ENCODE measurements at regions not wholly inside any gene's neighbourhood (a gene's known extent, or its start where the extent isn't known, plus 50 kb on each side); places are given as distances from the start of the nearest gene placed in this dataset.

DNA sequence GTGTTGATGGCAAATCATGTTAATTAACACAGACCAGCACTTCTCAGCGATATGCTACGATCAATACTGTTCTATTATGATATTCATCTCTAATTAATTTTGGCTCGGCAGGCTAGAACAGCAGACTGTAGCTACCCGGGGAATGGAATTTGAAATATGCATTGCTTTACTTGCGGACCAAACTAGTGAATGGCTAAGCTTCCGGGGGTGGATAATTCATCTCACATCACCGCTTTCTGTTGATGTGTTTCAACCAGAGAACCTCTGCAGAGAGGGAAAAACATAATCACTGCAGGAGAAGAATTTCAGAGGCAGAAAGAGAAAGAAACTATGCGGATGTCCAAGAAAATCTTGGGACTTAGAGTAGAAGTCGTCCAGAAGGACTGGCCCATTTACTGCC, 490.9 kb downstream of the STK39 start:
- H3K4me1 ChIP-seq (ENCODE audit: insufficient read depth, low read length) = no peaks in the 10 kb centered on the region
- no peaks in the 10 kb centered on the region for H3K79me2 ChIP-seq (ENCODE audit: insufficient read depth, low read length)
- H3K9ac ChIP-seq (ENCODE audit: low read depth, low read length) = no peak overlapping the region
- no peaks in the 10 kb centered on the region for H3K9me3 ChIP-seq (ENCODE audit: insufficient read depth, low read length, severe bottlenecking)
- H3K27ac ChIP-seq (ENCODE audit: low read length) = no peak overlapping the region
- H3K4me2 ChIP-seq (ENCODE audit: insufficient read depth, low read length) = no peak overlapping the region
- TF ChIP-seq, protein P1, sequence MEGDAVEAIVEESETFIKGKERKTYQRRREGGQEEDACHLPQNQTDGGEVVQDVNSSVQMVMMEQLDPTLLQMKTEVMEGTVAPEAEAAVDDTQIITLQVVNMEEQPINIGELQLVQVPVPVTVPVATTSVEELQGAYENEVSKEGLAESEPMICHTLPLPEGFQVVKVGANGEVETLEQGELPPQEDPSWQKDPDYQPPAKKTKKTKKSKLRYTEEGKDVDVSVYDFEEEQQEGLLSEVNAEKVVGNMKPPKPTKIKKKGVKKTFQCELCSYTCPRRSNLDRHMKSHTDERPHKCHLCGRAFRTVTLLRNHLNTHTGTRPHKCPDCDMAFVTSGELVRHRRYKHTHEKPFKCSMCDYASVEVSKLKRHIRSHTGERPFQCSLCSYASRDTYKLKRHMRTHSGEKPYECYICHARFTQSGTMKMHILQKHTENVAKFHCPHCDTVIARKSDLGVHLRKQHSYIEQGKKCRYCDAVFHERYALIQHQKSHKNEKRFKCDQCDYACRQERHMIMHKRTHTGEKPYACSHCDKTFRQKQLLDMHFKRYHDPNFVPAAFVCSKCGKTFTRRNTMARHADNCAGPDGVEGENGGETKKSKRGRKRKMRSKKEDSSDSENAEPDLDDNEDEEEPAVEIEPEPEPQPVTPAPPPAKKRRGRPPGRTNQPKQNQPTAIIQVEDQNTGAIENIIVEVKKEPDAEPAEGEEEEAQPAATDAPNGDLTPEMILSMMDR (IDR thresholded peaks at IDR 0.05; ENCODE audit: borderline replicate concordance, extremely low read depth, low read length, poor library complexity, severe bottlenecking) = no peak
- no peak for TF ChIP-seq EZH2 (IDR thresholded peaks at IDR 0.05; ENCODE audit: borderline replicate concordance, low read depth, low read length, severe bottlenecking)
- ATAC-seq (ENCODE audit: insufficient read depth, low read depth) (no peak), DNase-seq (no peak)
- peaks cover 3% of the 10 kb centered on the region for H3K27me3 ChIP-seq (ENCODE audit: insufficient read depth, low read length, poor library complexity)
- no peak overlapping the region for H3K4me3 ChIP-seq (ENCODE audit: low read depth in 1 of 2, low read length in 2 of 2)
- H2AFZ ChIP-seq (ENCODE audit: low read depth, low read length) = no peak overlapping the region
- no peaks in the 10 kb centered on the region for H3K36me3 ChIP-seq (ENCODE audit: insufficient read depth, low read length)
- H4K20me1 ChIP-seq (ENCODE audit: insufficient read depth, low read length) = no peaks in the 10 kb centered on the region

DNA sequence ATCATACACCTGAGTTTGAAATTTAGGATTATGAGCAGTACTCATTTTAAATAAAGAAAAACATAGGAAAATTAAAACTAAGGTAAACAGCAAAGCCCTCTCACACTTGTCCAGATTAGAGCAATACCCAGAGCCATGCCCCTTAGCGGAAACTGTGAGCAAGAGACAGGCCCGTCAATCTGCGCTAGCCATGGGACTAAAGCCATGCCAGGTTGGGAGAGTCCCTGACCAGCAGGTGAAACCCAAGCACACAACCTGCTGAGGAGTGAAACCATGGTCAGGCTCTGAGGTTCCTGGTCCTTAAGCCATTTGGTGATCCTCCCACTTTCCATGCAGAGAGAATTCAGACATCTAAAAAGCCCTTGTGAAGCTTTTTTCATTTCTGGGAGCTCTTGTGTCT, 494.3 kb downstream of the STK39 start:
- DNase-seq (no peak), ATAC-seq (ENCODE audit: insufficient read depth, low read depth) (no peak)
- H3K4me3 ChIP-seq (ENCODE audit: low read depth in 1 of 2, low read length in 2 of 2) = no peak overlapping the region
- no peak overlapping the region for H3K9ac ChIP-seq (ENCODE audit: low read depth, low read length)
- H3K4me1 ChIP-seq (ENCODE audit: insufficient read depth, low read length) = no peaks in the 10 kb centered on the region
- H3K27me3 ChIP-seq (ENCODE audit: insufficient read depth, low read length, poor library complexity) = peaks cover 3% of the 10 kb centered on the region
- no peak overlapping the region for H2AFZ ChIP-seq (ENCODE audit: low read depth, low read length)
- H4K20me1 ChIP-seq (ENCODE audit: insufficient read depth, low read length) = no peaks in the 10 kb centered on the region
- TF ChIP-seq EZH2 (IDR thresholded peaks at IDR 0.05; ENCODE audit: borderline replicate concordance, low read depth, low read length, severe bottlenecking) = no peak
- TF ChIP-seq, protein P1 (IDR thresholded peaks at IDR 0.05; ENCODE audit: borderline replicate concordance, extremely low read depth, low read length, poor library complexity, severe bottlenecking) = no peak
- no peaks in the 10 kb centered on the region for H3K79me2 ChIP-seq (ENCODE audit: insufficient read depth, low read length)
- no peaks in the 10 kb centered on the region for H3K9me3 ChIP-seq (ENCODE audit: insufficient read depth, low read length, severe bottlenecking)
- no peak overlapping the region for H3K4me2 ChIP-seq (ENCODE audit: insufficient read depth, low read length)
- H3K36me3 ChIP-seq (ENCODE audit: insufficient read depth, low read length) = no peaks in the 10 kb centered on the region
- no peak overlapping the region for H3K27ac ChIP-seq (ENCODE audit: low read length)

DNA sequence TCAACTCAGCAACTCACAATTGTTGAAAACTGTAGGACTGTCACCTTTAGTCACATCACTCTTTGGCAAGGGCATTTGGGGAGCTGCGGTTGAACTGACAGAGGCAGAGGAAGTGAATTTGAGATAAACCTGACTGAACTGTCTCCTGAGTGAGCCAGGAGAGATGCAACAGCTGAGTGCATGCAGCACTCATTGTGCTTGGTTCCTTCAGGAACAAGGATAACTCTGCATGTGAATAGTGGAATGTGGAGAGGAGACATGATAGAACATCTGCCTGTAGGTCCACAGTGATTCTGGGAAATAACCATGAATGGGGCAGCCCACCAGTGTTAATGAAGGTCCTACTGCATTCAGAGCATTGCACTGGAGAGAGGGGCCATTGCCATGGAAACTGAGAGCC, 494.7 kb downstream of the STK39 start:
- ATAC-seq (ENCODE audit: insufficient read depth, low read depth) = no peak
- H3K36me3 ChIP-seq (ENCODE audit: insufficient read depth, low read length) = no peaks in the 10 kb centered on the region
- H3K79me2 ChIP-seq (ENCODE audit: insufficient read depth, low read length) = no peaks in the 10 kb centered on the region
- peaks cover 3% of the 10 kb centered on the region for H3K27me3 ChIP-seq (ENCODE audit: insufficient read depth, low read length, poor library complexity)
- H3K4me3 ChIP-seq (ENCODE audit: low read depth in 1 of 2, low read length in 2 of 2) = no peak overlapping the region
- H3K9me3 ChIP-seq (ENCODE audit: insufficient read depth, low read length, severe bottlenecking) = no peaks in the 10 kb centered on the region
- H3K4me1 ChIP-seq (ENCODE audit: insufficient read depth, low read length) = no peaks in the 10 kb centered on the region
- TF ChIP-seq, protein P1 (IDR thresholded peaks at IDR 0.05; ENCODE audit: borderline replicate concordance, extremely low read depth, low read length, poor library complexity, severe bottlenecking) = no peak
- no peak for TF ChIP-seq EZH2 (IDR thresholded peaks at IDR 0.05; ENCODE audit: borderline replicate concordance, low read depth, low read length, severe bottlenecking)
- H2AFZ ChIP-seq (ENCODE audit: low read depth, low read length) = no peak overlapping the region
- H3K9ac ChIP-seq (ENCODE audit: low read depth, low read length) = no peak overlapping the region
- DNase-seq = no peak
- H3K4me2 ChIP-seq (ENCODE audit: insufficient read depth, low read length) = no peak overlapping the region
- no peaks in the 10 kb centered on the region for H4K20me1 ChIP-seq (ENCODE audit: insufficient read depth, low read length)
- H3K27ac ChIP-seq (ENCODE audit: low read length) = no peak overlapping the region

DNA sequence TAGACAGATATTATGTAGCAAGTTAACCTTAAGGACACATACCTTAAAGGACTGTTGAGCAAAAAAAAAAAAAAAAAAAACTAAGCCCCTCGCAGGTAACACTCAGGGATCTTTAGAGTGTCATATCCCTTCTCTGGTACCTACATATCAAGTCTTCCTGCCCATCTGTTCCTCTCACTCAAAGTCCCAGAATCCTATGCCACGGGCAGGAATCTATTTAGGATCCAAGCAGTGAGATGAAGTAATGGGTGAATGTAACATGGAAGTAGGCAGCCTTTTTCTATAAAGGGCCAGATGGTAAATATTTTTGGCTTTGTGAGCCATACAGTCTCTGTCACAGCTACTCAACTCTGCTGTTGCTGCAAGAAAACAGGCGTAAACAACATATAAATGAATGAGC, 496.7 kb downstream of the STK39 start:
- H3K4me2 ChIP-seq (ENCODE audit: insufficient read depth, low read length) = no peak overlapping the region
- no peak overlapping the region for H3K27ac ChIP-seq (ENCODE audit: low read length)
- H3K79me2 ChIP-seq (ENCODE audit: insufficient read depth, low read length) = no peaks in the 10 kb centered on the region
- H3K27me3 ChIP-seq (ENCODE audit: insufficient read depth, low read length, poor library complexity) = peaks cover 3% of the 10 kb centered on the region
- no peak for TF ChIP-seq EZH2 (IDR thresholded peaks at IDR 0.05; ENCODE audit: borderline replicate concordance, low read depth, low read length, severe bottlenecking)
- TF ChIP-seq, protein P1 (IDR thresholded peaks at IDR 0.05; ENCODE audit: borderline replicate concordance, extremely low read depth, low read length, poor library complexity, severe bottlenecking) = no peak
- no peak for ATAC-seq (ENCODE audit: insufficient read depth, low read depth)
- no peak overlapping the region for H3K9ac ChIP-seq (ENCODE audit: low read depth, low read length)
- no peak overlapping the region for H3K4me3 ChIP-seq (ENCODE audit: low read depth in 1 of 2, low read length in 2 of 2)
- H4K20me1 ChIP-seq (ENCODE audit: insufficient read depth, low read length) = no peaks in the 10 kb centered on the region
- H2AFZ ChIP-seq (ENCODE audit: low read depth, low read length) = no peak overlapping the region
- H3K36me3 ChIP-seq (ENCODE audit: insufficient read depth, low read length) = no peaks in the 10 kb centered on the region
- no peaks in the 10 kb centered on the region for H3K4me1 ChIP-seq (ENCODE audit: insufficient read depth, low read length)
- no peak for DNase-seq
- no peaks in the 10 kb centered on the region for H3K9me3 ChIP-seq (ENCODE audit: insufficient read depth, low read length, severe bottlenecking)
